ENCODE measurements at regions not wholly inside any gene's neighbourhood (a gene's known extent, or its start where the extent isn't known, plus 50 kb on each side); places are given as distances from the start of the nearest gene placed in this dataset.
A peak's percentile ranks its signal among the peaks of the same experiment; 100 is the strongest.
"Not testable (repeated sequence)": the region's sequence is repeated elsewhere in the genome, so short reads cannot be mapped to it uniquely, and the experiment has no call there.

GRCh38 chr3:152891678-152892077 is 56.7 kb downstream of the P2RY1 start:
- no peak for DNase-seq (ENCODE audit: low spot score)

GRCh38 chr3:152892446-152892845 is 57.5 kb downstream of the P2RY1 start:
- DNase-seq (ENCODE audit: low spot score), result no peak

- no peak for DNase-seq (ENCODE audit: low spot score)
Observed at GRCh38 chr3:152893647-152894046, 58.7 kb downstream of the P2RY1 start.

- no peak for DNase-seq (ENCODE audit: low spot score)
Observed at GRCh38 chr3:152899306-152899705, 64.4 kb downstream of the P2RY1 start.

GRCh38 chr3:152902141-152902669 is 67.3 kb downstream of the P2RY1 start:
- no peak for DNase-seq (ENCODE audit: low spot score)

DNA sequence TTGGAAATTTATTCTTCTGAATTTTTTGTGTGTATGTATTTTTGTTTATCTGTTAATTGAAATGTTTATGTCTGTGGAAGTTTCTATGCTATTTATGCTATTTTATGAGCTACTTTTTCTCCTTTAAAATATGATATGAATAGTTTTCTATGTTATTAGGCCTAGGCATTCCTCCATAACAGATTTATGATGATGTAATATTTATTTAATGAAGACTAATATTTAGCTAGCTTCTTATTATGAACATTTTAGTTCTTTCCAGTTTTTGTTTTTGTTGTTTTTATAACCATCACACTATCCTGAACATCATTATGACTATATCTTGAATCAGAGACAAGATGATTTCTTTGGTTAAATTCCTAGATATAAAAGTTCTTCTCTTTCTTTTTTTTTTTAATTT is 70.7 kb downstream of the P2RY1 start:
- no peak for DNase-seq (ENCODE audit: low spot score)

GRCh38 chr3:152909180-152909883 is 74.4 kb downstream of the P2RY1 start:
- peak; percentile 90 for DNase-seq (ENCODE audit: low spot score)

DNA sequence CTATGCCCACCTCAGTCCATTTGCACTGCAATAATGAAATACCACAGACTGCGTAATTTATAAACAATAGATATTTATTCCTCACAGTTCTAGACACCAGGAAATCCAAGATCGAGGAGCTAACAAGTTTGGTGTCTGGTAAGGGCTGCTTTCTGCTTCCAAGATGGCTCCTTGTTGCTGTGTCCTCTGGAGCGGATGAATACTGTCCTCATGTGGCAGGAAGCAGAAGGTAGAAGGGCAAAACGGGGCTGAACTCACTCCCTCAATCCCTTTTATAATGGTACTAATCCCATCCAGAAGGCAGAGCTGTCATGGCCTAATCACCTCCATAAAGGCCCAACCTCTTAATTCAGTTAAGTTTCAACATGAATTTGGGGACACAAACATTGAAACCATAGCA is 75.3 kb downstream of the P2RY1 start:
- peak; percentile 42 for DNase-seq (ENCODE audit: low spot score)

DNA sequence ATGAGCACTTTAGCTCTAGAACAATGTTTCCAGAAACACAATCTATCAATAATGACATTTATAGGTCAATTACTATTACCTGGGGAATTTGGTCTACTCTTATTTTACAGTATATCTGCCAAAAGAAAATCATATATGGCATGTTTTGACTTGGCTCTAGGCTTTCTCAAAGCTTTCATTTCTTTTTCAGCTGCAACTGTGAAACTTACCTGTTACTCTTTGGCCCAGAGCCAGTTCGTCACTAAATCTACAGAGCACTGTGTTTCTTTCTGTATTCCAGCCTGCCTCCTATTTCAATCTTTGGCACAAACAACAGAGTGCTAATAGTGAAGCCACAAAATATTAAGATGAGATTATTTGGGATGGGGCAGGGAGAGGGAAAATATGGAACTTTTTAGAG is 76.0 kb downstream of the P2RY1 start:
- DNase-seq (ENCODE audit: low spot score), result peak; percentile 12

DNA sequence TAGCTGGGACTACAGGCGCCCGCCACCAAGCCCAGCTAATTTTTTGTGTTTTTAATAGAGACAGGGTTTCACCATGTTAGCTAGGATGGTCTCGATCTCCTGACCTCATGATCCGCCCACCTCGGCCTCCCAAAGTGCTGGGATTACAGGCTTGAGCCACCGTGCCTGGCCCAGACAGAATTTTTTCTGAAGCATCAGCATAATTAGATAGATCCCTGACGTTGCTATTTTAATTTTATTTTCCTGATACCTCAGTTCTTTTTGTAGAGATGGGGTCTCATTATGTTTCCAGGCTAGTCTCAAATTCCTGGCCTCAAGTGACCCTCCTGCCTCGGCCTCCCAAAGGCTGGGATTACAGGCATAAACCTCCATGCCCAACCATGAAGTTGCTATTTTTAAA is 79.8 kb downstream of the P2RY1 start:
- DNase-seq (ENCODE audit: low spot score), result not testable (repeated sequence)

GRCh38 chr3:152915695-152916094 is 80.8 kb downstream of the P2RY1 start:
- no peak for DNase-seq (ENCODE audit: low spot score)

DNA sequence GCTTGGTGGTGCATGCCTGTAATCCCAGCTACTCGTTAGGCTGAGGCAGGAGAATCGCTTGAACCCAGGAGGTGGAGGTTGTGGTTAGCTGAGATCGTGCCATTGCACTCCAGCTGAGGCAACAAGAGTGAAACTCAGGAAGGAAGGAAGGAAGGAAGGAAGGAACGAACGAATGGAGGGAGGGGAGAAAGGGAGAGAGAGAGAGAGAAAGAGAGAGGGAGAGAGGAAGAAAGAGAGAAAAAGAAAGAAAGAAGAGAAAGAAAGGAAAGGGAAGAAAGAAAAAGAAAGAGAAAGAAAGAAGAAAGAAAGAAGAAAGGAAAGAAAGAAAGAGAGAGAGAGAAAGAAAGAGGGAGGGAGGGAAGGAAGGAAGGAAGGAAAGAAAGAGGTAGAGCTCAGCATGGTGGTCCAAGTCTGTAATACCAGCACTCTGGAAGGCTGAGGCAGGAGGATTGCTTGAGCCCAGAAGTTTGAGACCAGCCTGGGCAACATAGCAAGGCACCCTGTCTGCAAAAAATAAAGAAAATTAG is 81.9 kb downstream of the P2RY1 start:
- DNase-seq (ENCODE audit: low spot score), result no peak

DNA sequence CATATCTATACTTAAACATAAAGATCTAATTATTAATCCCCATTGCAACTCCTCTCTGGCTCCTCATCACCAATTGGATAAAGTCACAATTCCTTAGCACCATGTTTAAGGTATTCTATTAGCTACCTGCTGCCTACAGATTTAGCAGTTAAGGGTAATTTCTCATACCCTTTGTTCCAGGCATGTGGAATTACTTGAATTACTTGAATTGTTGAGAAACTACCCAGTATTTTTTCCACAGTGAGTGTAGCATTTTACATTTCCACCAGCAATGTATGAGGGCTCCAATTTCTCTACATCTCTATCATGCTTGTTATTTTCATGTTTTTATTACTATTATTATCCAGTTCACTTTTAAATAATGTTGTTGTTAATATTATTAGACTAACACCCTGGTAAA is 86.4 kb downstream of the P2RY1 start:
- no peak for DNase-seq (ENCODE audit: low spot score)

- DNase-seq (ENCODE audit: low spot score), result no peak
Observed at GRCh38 chr3:152922554-152922953, 87.6 kb downstream of the P2RY1 start.

- no peak for DNase-seq (ENCODE audit: low spot score)
Observed at GRCh38 chr3:152927131-152927530, 92.2 kb downstream of the P2RY1 start.

- DNase-seq (ENCODE audit: low spot score), result no peak
Observed at GRCh38 chr3:152930516-152930915, 95.6 kb downstream of the P2RY1 start.

GRCh38 chr3:152937234-152937633 is 102.3 kb downstream of the P2RY1 start:
- DNase-seq (ENCODE audit: low spot score), result no peak

DNA sequence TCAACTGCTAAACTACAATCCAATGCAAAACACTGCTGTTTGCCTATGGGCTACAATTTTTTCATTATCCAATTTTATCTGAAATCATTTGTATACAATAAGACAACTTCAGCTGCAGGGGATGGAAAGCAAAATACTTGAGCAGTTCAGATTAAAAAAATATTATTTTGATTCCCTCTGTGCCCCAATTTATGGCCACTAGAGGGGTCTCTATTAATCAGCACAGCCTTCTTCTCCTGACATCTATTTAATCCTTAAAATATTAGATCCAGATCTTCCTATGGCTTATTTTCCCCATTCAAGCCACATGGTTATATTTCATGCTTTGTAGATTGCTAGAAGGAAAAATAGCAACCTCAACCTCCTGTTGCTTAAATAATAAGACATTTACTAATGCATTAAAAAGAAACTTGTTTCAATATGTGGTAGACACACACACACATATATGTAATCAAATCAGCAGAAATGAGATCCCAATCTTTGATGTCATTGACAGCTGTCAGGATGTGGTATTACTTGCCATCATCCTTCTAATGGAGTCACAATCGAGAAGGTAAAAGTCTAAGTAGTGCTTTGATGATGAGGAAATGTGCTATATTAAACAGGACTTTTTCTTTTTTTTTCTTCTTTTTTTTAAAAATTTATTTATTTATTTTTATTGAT is 104.2 kb downstream of the P2RY1 start:
- DNase-seq (ENCODE audit: low spot score), result no peak

DNA sequence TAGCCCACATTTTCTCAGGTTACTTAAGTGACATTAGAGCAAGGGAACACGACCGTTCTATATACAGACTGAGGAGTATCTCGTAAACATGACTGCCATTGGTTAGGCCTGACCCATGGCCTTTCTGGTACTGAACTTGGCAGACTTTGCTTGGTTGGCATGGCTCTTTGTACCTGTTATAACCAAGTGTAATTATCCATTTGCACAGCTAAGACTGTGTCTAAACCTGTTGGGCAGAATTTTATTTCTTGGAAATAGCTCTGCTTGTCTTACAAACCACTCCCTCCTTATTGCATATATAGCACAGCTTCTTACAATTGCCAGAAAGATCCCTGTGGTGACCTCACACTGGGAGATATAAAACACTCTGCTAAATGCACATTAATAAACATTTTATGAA is 106.9 kb downstream of the P2RY1 start:
- DNase-seq (ENCODE audit: low spot score), result no peak

GRCh38 chr3:152942366-152942765 is 107.4 kb downstream of the P2RY1 start:
- DNase-seq (ENCODE audit: low spot score), result no peak

GRCh38 chr3:152943645-152944044 is 108.7 kb downstream of the P2RY1 start:
- no peak for DNase-seq (ENCODE audit: low spot score)

- DNase-seq (ENCODE audit: low spot score), result no peak
Observed at GRCh38 chr3:152944671-152945070, 109.7 kb downstream of the P2RY1 start.

- DNase-seq (ENCODE audit: low spot score), result no peak
Observed at GRCh38 chr3:152945556-152945955, 110.6 kb downstream of the P2RY1 start.
